HCT116 (cell line): ENCODE measurements at regions not wholly inside any gene's neighbourhood (a gene's known extent, or its start where the extent isn't known, plus 50 kb on each side); places are given as distances from the start of the nearest gene placed in this dataset.

Source experiments
- ELF1 ChIP-seq: IDR thresholded peaks from 2 replicates; pipeline ENCODE4 v1.6.1; 2012; ENCODE audit warnings: low read depth, borderline replicate concordance
- JUND ChIP-seq: IDR thresholded peaks from 2 replicates; pipeline ENCODE4 v1.6.1; 2012
- MAX ChIP-seq: IDR thresholded peaks from 2 replicates; pipeline ENCODE4 v1.6.1; 2012
- TCF7L2 ChIP-seq: IDR thresholded peaks from 2 replicates; pipeline ENCODE4 v1.7.0; 2011; ENCODE audit warnings: borderline replicate concordance, inconsistent platforms; ENCODE audit not compliant: insufficient read depth, insufficient read length; ENCODE audit errors: extremely low read depth
- ZFX ChIP-seq: fragments of 450-650 bp; IDR thresholded peaks from 2 replicates; pipeline ENCODE4 v1.6.1; 2017
- ZNF274 ChIP-seq: fragments of 200-500 bp; sonication (Bioruptor generic); IDR thresholded peaks from 2 replicates; pipeline ENCODE4 v1.6.1; 2014; ENCODE audit warnings: mild to moderate bottlenecking, low read depth, low read length, inconsistent platforms
- TF ChIP-seq, protein P1 (sequence below), 3 experiments: fragments of 200-600 bp in 1 of 3; sonication (generic) in 1 of 3; IDR thresholded peaks in 2 of 3; conservative IDR thresholded peaks in 1 of 3; 2 replicates each; pipeline ENCODE4 v1.5.1; 2012 to 2017; ENCODE audit warnings: low read depth in 2 of 3, low read length in 2 of 3, antibody characterized with exemption in 1 of 3, borderline replicate concordance in 1 of 3, control low read depth in 1 of 3, mild to moderate bottlenecking in 1 of 3, mixed read lengths in 1 of 3, mixed run types in 1 of 3, moderate library complexity in 1 of 3; ENCODE audit not compliant: insufficient read depth in 1 of 3

DNA sequence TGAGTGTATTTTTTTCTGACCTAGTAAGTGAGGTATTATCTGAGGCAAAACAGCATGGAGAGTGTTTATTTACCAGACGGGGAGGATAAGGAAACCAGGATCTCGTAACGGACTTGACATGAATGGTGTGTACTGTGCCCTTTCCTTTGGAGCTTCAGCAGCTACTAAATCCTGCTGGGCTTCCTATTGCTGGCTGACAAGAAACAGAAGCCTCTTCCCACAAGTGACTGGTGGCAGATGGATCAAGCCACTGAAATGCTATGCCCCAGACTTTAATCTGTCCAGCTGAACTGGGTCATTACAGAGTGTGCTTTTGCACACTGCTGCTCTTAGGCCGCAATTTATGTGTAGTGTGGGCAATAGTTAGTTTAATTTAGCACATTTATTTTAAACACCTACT lies 162.7 kb upstream of the MRPS30 start:
- TF ChIP-seq ZNF274 (no peak), TCF7L2 (no peak), ELF1 (no peak), JUND (no peak), MAX (no peak), ZFX (no peak)
- TF ChIP-seq, protein P1, sequence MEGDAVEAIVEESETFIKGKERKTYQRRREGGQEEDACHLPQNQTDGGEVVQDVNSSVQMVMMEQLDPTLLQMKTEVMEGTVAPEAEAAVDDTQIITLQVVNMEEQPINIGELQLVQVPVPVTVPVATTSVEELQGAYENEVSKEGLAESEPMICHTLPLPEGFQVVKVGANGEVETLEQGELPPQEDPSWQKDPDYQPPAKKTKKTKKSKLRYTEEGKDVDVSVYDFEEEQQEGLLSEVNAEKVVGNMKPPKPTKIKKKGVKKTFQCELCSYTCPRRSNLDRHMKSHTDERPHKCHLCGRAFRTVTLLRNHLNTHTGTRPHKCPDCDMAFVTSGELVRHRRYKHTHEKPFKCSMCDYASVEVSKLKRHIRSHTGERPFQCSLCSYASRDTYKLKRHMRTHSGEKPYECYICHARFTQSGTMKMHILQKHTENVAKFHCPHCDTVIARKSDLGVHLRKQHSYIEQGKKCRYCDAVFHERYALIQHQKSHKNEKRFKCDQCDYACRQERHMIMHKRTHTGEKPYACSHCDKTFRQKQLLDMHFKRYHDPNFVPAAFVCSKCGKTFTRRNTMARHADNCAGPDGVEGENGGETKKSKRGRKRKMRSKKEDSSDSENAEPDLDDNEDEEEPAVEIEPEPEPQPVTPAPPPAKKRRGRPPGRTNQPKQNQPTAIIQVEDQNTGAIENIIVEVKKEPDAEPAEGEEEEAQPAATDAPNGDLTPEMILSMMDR (IDR thresholded peaks at IDR 0.05 in 2 of 3, conservative IDR thresholded peaks at IDR 0.05 in 1 of 3; ENCODE audit: borderline replicate concordance in 1 of 3, insufficient read depth in 1 of 3, low read depth in 2 of 3, low read length in 2 of 3) = no peak
